GM23338 (cell line): ENCODE measurements at regions not wholly inside any gene's neighbourhood (a gene's known extent, or its start where the extent isn't known, plus 50 kb on each side); places are given as distances from the start of the nearest gene placed in this dataset.

Experiments
- ATAC-seq: fragments of 200-7000 bp; cut with Tn5 transposase; 3 replicates; pipeline ENCODE4 v1.9.1; 2020
- DNase-seq: peaks from one replicate; pipeline ENCODE4 v3.0.0-alpha.2; 2015; ENCODE audit warnings: low spot score
- H2AFZ ChIP-seq: fragments of 200-600 bp; sonication (generic); 2 replicates; pipeline ENCODE4 v1.8.0; 2016; ENCODE audit warnings: antibody characterized with exemption, mild to moderate bottlenecking, moderate library complexity
- H3F3A ChIP-seq: fragments of 200-600 bp; sonication (generic); replicated peaks from 2 replicates; pipeline ENCODE4 v1.8.0; 2017; ENCODE audit warnings: antibody characterized with exemption, mixed run types, low read depth
- H3K27ac ChIP-seq: fragments of 200-600 bp; sonication (generic); 2 replicates; pipeline ENCODE4 v1.6.1; 2016; ENCODE audit warnings: low read depth
- H3K27me3 ChIP-seq: fragments of 200-600 bp; sonication (generic); 2 replicates; pipeline ENCODE4 v1.8.0; 2016; ENCODE audit warnings: mild to moderate bottlenecking, mixed run types, moderate library complexity; ENCODE audit not compliant: insufficient read depth
- H3K36me3 ChIP-seq: fragments of 200-600 bp; sonication (generic); 2 replicates; pipeline ENCODE4 v1.8.0; 2016; ENCODE audit warnings: mild to moderate bottlenecking; ENCODE audit not compliant: insufficient read depth
- H3K4me1 ChIP-seq: fragments of 200-600 bp; sonication (generic); 2 replicates; pipeline ENCODE4 v1.8.0; 2016; ENCODE audit warnings: mild to moderate bottlenecking, moderate library complexity; ENCODE audit not compliant: insufficient read depth
- H3K4me2 ChIP-seq: fragments of 200-600 bp; sonication (generic); 2 replicates; pipeline ENCODE4 v1.7.1; 2017; ENCODE audit warnings: mixed run types
- H3K4me3 ChIP-seq: fragments of 200-600 bp; sonication (generic); 2 replicates; pipeline ENCODE4 v1.6.1; 2016; ENCODE audit warnings: mixed run types
- H3K79me2 ChIP-seq: fragments of 200-600 bp; sonication (generic); replicated peaks from 2 replicates; pipeline ENCODE4 v1.8.0; 2017; ENCODE audit warnings: mild to moderate bottlenecking; ENCODE audit not compliant: insufficient read depth
- H3K9me2 ChIP-seq: fragments of 200-600 bp; sonication (generic); 2 replicates; pipeline ENCODE4 v1.8.0; 2017; ENCODE audit not compliant: insufficient read depth
- H4K20me1 ChIP-seq: fragments of 200-600 bp; sonication (generic); replicated peaks from 2 replicates; pipeline ENCODE4 v1.8.0; 2017; ENCODE audit warnings: mild to moderate bottlenecking; ENCODE audit not compliant: insufficient read depth
- H3K27ac Mint-ChIP-seq: 2 replicates; pipeline ENCODE4 v1.8.0; 2020; ENCODE audit warnings: inconsistent platforms, mild to moderate bottlenecking, moderate library complexity, mixed read lengths
- H3K27me3 Mint-ChIP-seq: 3 replicates; pipeline ENCODE4 v1.8.0; 2022; ENCODE audit warnings: low read depth, mild to moderate bottlenecking, moderate library complexity, mixed read lengths, inconsistent platforms; ENCODE audit not compliant: insufficient read depth, poor library complexity
- H3K36me3 Mint-ChIP-seq: 3 replicates; pipeline ENCODE4 v1.8.0; 2021; ENCODE audit warnings: low read depth, mild to moderate bottlenecking, inconsistent platforms, moderate library complexity, mixed read lengths
- H3K4me1 Mint-ChIP-seq: 3 replicates; pipeline ENCODE4 v1.8.0; 2020; ENCODE audit warnings: mild to moderate bottlenecking, inconsistent platforms, mixed read lengths
- H3K4me3 Mint-ChIP-seq: 3 replicates; pipeline ENCODE4 v1.8.0; 2021; ENCODE audit warnings: moderate library complexity, mild to moderate bottlenecking, inconsistent platforms, mixed read lengths
- H3K9me3 Mint-ChIP-seq: 3 replicates; pipeline ENCODE4 v1.8.0; 2020; ENCODE audit warnings: moderate library complexity, mild to moderate bottlenecking, inconsistent platforms, mixed read lengths
- CTCF ChIP-seq, 2 experiments: fragments of 200-600 bp in 1 of 2; sonication (generic) in 1 of 2; conservative IDR thresholded peaks; 2 replicates each; pipeline versions ENCODE4 v1.5.1 to v1.6.1; 2016 to 2017; ENCODE audit warnings: antibody characterized with exemption in 2 of 2, low read depth in 2 of 2, mild to moderate bottlenecking in 2 of 2, moderate library complexity in 1 of 2
- EZH2 ChIP-seq: fragments of 200-600 bp; sonication (generic); IDR thresholded peaks from one replicate; pipeline ENCODE4 v1.8.0; 2017; ENCODE audit warnings: antibody characterized with exemption, mild to moderate bottlenecking, low read depth; ENCODE audit not compliant: unreplicated experiment
- JUNB ChIP-seq: IDR thresholded peaks from one replicate; pipeline ENCODE4 v1.6.1; 2016; ENCODE audit warnings: antibody characterized with exemption; ENCODE audit not compliant: unreplicated experiment
- POLR2AphosphoS5 ChIP-seq: IDR thresholded peaks from 2 replicates; pipeline ENCODE4 v1.6.1; 2016; ENCODE audit warnings: antibody characterized with exemption, low read depth
- STAT1 ChIP-seq: IDR thresholded peaks from one replicate; pipeline ENCODE4 v1.6.1; 2016; ENCODE audit warnings: antibody characterized with exemption; ENCODE audit not compliant: unreplicated experiment
- ZNF114 ChIP-seq: fragments of 250-450 bp; sonication (Bioruptor Pico); IDR thresholded peaks from 2 replicates; pipeline ENCODE4 v1.5.0; 2020; ENCODE audit warnings: mild to moderate bottlenecking, moderate library complexity
- ZNF331 ChIP-seq: fragments of 250-450 bp; sonication (Bioruptor Pico); IDR thresholded peaks from 2 replicates; pipeline ENCODE4 v1.5.0; 2020; ENCODE audit warnings: low read depth, mild to moderate bottlenecking, moderate library complexity
- TF ChIP-seq, protein P1 (sequence below): IDR thresholded peaks from one replicate; pipeline ENCODE4 v1.6.1; 2018; ENCODE audit warnings: antibody characterized with exemption; ENCODE audit not compliant: unreplicated experiment
- TF ChIP-seq, protein P2 (sequence below): fragments of 250-450 bp; sonication (Bioruptor Pico); IDR thresholded peaks from 2 replicates; pipeline ENCODE4 v1.5.0; 2020; ENCODE audit warnings: mild to moderate bottlenecking, moderate library complexity

GRCh38 chr14:25993830-25994229 lies 604.0 kb downstream of the NOVA1 start:
- Histone ChIP-seq H2AFZ (0 out of 2 replicates have a peak overlapping the region, but pooled peaks have one; percentile 9), H3K79me2 (no peaks in the 10 kb centered on the region), H3K27ac (no peak overlapping the region), H3K4me1 (no peaks in the 10 kb centered on the region), H3K36me3 (no peaks in the 10 kb centered on the region), H3K9me2 (no peaks in the 10 kb centered on the region), H3K4me2 (no peak overlapping the region), H3F3A (no peaks in the 10 kb centered on the region), H4K20me1 (no peaks in the 10 kb centered on the region), H3K4me3 (no peak overlapping the region), H3K27me3 (no peaks in the 10 kb centered on the region)
- ATAC-seq (peak; percentile 64), DNase-seq (no peak)
- Mint-ChIP-seq H3K4me3 (no peak overlapping the region), H3K27ac (no peak overlapping the region), H3K27me3 (no peaks in the 10 kb centered on the region), H3K9me3 (no peaks in the 10 kb centered on the region), H3K36me3 (no peaks in the 10 kb centered on the region), H3K4me1 (peaks cover 9% of the 10 kb centered on the region; the same call in 2 of the 3 replicates)
- no peak for TF ChIP-seq POLR2AphosphoS5
- TF ChIP-seq, protein P1, sequence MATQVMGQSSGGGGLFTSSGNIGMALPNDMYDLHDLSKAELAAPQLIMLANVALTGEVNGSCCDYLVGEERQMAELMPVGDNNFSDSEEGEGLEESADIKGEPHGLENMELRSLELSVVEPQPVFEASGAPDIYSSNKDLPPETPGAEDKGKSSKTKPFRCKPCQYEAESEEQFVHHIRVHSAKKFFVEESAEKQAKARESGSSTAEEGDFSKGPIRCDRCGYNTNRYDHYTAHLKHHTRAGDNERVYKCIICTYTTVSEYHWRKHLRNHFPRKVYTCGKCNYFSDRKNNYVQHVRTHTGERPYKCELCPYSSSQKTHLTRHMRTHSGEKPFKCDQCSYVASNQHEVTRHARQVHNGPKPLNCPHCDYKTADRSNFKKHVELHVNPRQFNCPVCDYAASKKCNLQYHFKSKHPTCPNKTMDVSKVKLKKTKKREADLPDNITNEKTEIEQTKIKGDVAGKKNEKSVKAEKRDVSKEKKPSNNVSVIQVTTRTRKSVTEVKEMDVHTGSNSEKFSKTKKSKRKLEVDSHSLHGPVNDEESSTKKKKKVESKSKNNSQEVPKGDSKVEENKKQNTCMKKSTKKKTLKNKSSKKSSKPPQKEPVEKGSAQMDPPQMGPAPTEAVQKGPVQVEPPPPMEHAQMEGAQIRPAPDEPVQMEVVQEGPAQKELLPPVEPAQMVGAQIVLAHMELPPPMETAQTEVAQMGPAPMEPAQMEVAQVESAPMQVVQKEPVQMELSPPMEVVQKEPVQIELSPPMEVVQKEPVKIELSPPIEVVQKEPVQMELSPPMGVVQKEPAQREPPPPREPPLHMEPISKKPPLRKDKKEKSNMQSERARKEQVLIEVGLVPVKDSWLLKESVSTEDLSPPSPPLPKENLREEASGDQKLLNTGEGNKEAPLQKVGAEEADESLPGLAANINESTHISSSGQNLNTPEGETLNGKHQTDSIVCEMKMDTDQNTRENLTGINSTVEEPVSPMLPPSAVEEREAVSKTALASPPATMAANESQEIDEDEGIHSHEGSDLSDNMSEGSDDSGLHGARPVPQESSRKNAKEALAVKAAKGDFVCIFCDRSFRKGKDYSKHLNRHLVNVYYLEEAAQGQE = no peak
- TF ChIP-seq EZH2 = no peak
- TF ChIP-seq JUNB = no peak
- no peak for TF ChIP-seq ZNF331
- no peak for TF ChIP-seq STAT1
- TF ChIP-seq ZNF114 (CRISPR knock-in tag) = no peak

- Histone ChIP-seq H3F3A (no peaks in the 10 kb centered on the region), H3K27ac (no peak overlapping the region), H4K20me1 (no peaks in the 10 kb centered on the region), H3K4me1 (no peaks in the 10 kb centered on the region), H3K4me2 (no peak overlapping the region), H2AFZ (no peak overlapping the region), H3K9me2 (no peaks in the 10 kb centered on the region), H3K79me2 (no peaks in the 10 kb centered on the region), H3K4me3 (no peak overlapping the region), H3K27me3 (no peaks in the 10 kb centered on the region), H3K36me3 (peaks cover 4% of the 10 kb centered on the region; the same call in 1 of the 2 replicates)
- Mint-ChIP-seq H3K9me3 (peaks cover 25% of the 10 kb centered on the region), H3K36me3 (peaks cover 21% of the 10 kb centered on the region; the same call in 2 of the 3 replicates), H3K27ac (no peak overlapping the region), H3K4me1 (peaks cover 5% of the 10 kb centered on the region; the same call in 2 of the 3 replicates), H3K4me3 (no peak overlapping the region), H3K27me3 (no peaks in the 10 kb centered on the region)
- ATAC-seq = no peak
- DNase-seq = no peak
- no peak for TF ChIP-seq POLR2AphosphoS5
- TF ChIP-seq JUNB = no peak
- TF ChIP-seq STAT1 = no peak
- TF ChIP-seq, protein P2, sequence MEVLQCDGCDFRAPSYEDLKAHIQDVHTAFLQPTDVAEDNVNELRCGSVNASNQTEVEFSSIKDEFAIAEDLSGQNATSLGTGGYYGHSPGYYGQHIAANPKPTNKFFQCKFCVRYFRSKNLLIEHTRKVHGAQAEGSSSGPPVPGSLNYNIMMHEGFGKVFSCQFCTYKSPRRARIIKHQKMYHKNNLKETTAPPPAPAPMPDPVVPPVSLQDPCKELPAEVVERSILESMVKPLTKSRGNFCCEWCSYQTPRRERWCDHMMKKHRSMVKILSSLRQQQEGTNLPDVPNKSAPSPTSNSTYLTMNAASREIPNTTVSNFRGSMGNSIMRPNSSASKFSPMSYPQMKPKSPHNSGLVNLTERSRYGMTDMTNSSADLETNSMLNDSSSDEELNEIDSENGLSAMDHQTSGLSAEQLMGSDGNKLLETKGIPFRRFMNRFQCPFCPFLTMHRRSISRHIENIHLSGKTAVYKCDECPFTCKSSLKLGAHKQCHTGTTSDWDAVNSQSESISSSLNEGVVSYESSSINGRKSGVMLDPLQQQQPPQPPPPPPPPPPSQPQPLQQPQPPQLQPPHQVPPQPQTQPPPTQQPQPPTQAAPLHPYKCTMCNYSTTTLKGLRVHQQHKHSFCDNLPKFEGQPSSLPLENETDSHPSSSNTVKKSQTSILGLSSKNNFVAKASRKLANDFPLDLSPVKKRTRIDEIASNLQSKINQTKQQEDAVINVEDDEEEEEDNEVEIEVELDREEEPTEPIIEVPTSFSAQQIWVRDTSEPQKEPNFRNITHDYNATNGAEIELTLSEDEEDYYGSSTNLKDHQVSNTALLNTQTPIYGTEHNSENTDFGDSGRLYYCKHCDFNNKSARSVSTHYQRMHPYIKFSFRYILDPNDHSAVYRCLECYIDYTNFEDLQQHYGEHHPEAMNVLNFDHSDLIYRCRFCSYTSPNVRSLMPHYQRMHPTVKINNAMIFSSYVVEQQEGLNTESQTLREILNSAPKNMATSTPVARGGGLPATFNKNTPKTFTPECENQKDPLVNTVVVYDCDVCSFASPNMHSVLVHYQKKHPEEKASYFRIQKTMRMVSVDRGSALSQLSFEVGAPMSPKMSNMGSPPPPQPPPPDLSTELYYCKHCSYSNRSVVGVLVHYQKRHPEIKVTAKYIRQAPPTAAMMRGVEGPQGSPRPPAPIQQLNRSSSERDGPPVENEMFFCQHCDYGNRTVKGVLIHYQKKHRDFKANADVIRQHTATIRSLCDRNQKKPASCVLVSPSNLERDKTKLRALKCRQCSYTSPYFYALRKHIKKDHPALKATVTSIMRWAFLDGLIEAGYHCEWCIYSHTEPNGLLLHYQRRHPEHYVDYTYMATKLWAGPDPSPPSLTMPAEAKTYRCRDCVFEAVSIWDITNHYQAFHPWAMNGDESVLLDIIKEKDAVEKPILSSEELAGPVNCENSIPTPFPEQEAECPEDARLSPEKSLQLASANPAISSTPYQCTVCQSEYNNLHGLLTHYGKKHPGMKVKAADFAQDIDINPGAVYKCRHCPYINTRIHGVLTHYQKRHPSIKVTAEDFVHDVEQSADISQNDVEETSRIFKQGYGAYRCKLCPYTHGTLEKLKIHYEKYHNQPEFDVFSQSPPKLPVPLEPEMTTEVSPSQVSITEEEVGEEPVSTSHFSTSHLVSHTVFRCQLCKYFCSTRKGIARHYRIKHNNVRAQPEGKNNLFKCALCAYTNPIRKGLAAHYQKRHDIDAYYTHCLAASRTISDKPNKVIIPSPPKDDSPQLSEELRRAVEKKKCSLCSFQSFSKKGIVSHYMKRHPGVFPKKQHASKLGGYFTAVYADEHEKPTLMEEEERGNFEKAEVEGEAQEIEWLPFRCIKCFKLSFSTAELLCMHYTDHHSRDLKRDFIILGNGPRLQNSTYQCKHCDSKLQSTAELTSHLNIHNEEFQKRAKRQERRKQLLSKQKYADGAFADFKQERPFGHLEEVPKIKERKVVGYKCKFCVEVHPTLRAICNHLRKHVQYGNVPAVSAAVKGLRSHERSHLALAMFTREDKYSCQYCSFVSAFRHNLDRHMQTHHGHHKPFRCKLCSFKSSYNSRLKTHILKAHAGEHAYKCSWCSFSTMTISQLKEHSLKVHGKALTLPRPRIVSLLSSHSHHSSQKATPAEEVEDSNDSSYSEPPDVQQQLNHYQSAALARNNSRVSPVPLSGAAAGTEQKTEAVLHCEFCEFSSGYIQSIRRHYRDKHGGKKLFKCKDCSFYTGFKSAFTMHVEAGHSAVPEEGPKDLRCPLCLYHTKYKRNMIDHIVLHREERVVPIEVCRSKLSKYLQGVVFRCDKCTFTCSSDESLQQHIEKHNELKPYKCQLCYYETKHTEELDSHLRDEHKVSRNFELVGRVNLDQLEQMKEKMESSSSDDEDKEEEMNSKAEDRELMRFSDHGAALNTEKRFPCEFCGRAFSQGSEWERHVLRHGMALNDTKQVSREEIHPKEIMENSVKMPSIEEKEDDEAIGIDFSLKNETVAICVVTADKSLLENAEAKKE (CRISPR knock-in tag) = no peak
- no peak for TF ChIP-seq CTCF (conservative IDR thresholded peaks at IDR 0.05; ENCODE audit: low read depth in 2 of 2)
- no peak for TF ChIP-seq EZH2
These were observed 609.3 kb downstream of the NOVA1 start for GRCh38 chr14:25988536-25988935.
